HG03558 (cell line): ENCODE measurements at regions not wholly inside any gene's neighbourhood (a gene's known extent, or its start where the extent isn't known, plus 50 kb on each side); places are given as distances from the start of the nearest gene placed in this dataset.
A peak's percentile ranks its signal among the peaks of the same experiment; 100 is the strongest.

Source experiments
- ATAC-seq: cut with Tn5 transposase; IDR thresholded peaks from one replicate; pipeline ENCODE4 v1.9.1; 2021; ENCODE audit warnings: moderate number of reproducible peaks; ENCODE audit not compliant: unreplicated experiment; ENCODE audit errors: extremely low read depth

GRCh38 chr14:49527221-49527620 is 59.0 kb downstream of the RPS29 start:
- ATAC-seq: no peak

- ATAC-seq: no peak
Measured at GRCh38 chr14:49526101-49526500, 60.1 kb downstream of the RPS29 start.

GRCh38 chr14:49516286-49516685 is 69.9 kb downstream of the RPS29 start:
- no peak for ATAC-seq

GRCh38 chr14:49512571-49512970 is 73.6 kb downstream of the RPS29 start:
- no peak for ATAC-seq

GRCh38 chr14:49512147-49512551 is 74.0 kb downstream of the RPS29 start:
- ATAC-seq: no peak

- no peak for ATAC-seq
Measured at GRCh38 chr14:49508124-49508523, 78.1 kb downstream of the RPS29 start.

- ATAC-seq: no peak
Measured at GRCh38 chr14:49506650-49507049, 79.5 kb downstream of the RPS29 start.

- ATAC-seq: no peak
Measured at GRCh38 chr14:49505041-49505766, 81.0 kb downstream of the RPS29 start.

GRCh38 chr14:49497725-49498348 is 88.3 kb downstream of the RPS29 start:
- peak; percentile 55 for ATAC-seq

- ATAC-seq: no peak
Measured at GRCh38 chr14:49497267-49497666, 88.9 kb downstream of the RPS29 start.

GRCh38 chr14:49494836-49495235 is 91.3 kb downstream of the RPS29 start:
- no peak for ATAC-seq

GRCh38 chr14:49493557-49493956 is 92.6 kb downstream of the RPS29 start:
- ATAC-seq: no peak

GRCh38 chr14:49492151-49492550 is 94.0 kb downstream of the RPS29 start:
- no peak for ATAC-seq

- ATAC-seq: no peak
Measured at GRCh38 chr14:49489341-49489740, 96.8 kb downstream of the RPS29 start.

- no peak for ATAC-seq
Measured at GRCh38 chr14:49487238-49487637, 98.9 kb downstream of the RPS29 start.

- ATAC-seq: no peak
Measured at GRCh38 chr14:49485290-49485689, 100.9 kb downstream of the RPS29 start.

GRCh38 chr14:49484180-49484579 is 102.0 kb downstream of the RPS29 start:
- ATAC-seq: no peak

GRCh38 chr14:49483268-49483667 is 102.9 kb downstream of the RPS29 start:
- peak; percentile 48 for ATAC-seq

- no peak for ATAC-seq
Measured at GRCh38 chr14:49480979-49481498, 105.1 kb downstream of the RPS29 start.

GRCh38 chr14:49480053-49480760 is 106.0 kb downstream of the RPS29 start:
- ATAC-seq: no peak

GRCh38 chr14:49479432-49479831 is 106.7 kb downstream of the RPS29 start:
- ATAC-seq: no peak
